ENCODE measurements at regions not wholly inside any gene's neighbourhood (a gene's known extent, or its start where the extent isn't known, plus 50 kb on each side); places are given as distances from the start of the nearest gene placed in this dataset.
"Not testable (repeated sequence)": the region's sequence is repeated elsewhere in the genome, so short reads cannot be mapped to it uniquely, and the experiment has no call there.

DNA sequence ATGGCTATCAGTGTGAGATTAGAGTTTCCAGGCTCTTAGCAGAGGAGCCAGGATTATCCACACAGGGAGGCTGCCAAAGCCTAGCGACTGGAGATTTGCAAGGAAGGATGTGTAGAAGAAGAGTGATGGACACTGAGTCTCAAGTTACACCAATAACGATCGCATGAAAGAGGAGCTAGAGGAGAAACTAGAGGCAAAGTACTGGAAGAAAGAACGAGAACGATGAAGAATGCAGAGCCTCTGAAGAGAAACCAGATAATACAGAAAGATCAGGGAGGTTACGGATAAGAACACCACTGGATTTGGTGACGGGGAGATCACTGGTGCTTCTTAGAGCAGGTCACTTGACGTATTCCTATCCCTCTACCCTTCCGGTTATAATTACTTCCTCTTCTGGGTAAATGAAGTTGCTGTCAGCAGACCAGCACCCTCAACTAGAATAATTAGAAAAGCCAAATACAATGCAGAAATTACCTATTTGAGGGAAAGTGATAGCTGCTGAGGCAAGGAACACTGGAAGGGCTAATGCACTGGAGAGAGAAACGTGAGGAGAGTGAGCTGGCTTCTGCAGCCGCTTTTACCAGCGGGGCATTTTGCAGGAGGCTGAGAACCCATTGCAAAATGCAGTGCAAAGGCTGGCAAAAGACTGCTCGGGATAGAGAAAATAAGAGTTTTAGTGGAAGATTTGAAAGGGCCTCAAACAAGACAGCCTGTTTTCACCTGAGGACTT, 93.1 kb upstream of the HIF1A start:
- peak in 1 of 3 experiments; percentile 28 for DNase-seq

DNA sequence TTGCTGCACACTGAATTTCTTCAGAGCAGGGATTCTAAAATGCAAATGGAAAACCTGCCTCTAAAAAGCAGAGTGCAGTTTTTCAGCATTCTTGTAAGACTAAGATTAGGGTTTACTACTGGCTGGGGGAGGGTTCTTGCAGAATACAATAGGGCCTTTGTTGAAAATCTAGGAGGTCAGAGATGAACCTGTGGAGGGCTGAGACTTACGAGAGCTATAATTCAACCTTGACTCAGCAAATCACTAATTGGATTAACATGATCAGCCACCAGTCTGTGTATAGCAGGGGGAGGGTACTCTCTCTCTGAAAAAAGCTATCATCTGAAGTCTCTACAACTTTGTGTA, 92.6 kb upstream of the HIF1A start:
- peak in 1 of 3 experiments; percentile 9 for DNase-seq

DNA sequence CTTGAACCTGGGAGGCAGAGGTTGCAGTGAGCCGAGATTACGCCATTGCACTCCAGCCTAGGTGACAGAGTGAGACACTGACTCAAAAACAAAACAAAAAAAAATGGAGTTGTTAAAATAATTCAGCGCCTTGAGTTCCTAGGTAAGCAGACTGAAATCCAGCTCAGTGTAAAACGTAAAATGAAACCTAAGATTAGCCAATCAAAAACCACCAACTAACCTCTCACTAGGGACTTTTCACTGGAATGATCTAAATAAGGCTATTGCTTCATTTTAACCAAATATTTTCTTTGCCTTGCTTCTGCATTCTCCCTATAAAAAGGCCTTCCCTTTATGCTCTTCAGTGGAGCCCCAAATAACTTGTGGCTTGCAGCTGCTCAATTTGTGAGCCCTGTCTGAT, 91.6 kb upstream of the HIF1A start:
- no peak for DNase-seq

DNA sequence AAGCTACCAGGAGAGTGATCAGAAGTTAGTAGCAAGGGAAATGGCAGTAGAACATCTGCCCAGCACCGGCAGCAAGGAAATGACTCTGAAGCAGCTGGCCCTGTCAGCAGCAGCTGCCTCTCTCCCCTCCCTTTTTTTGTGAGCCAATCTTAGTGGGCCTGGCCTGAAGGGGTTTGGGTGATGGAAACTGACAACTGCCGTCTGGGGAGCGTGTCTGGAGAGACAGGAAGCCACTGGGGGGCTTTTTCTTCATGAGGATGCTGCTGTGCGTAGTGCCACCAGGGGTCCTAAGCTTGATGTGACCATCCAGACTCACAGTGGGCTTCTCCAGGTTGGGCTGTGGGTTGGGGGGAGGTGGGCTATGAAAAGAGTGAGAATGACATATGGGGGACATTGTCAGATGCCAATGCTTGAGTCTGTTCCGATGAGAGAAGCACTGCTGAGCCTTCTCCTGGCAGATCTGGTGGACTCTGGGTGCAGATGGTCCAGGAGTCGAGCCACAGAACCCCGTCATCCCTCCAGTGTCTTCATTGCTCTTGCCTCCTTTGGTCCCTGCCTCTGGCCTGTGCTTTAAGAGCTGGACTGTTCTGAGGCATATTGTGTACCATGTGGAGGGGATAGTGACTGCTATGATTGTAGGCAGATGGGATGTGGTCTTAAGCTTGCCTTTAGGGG, 87.6 kb upstream of the HIF1A start:
- DNase-seq: peak in 2 of 3 experiments; percentile 19 to 47

DNA sequence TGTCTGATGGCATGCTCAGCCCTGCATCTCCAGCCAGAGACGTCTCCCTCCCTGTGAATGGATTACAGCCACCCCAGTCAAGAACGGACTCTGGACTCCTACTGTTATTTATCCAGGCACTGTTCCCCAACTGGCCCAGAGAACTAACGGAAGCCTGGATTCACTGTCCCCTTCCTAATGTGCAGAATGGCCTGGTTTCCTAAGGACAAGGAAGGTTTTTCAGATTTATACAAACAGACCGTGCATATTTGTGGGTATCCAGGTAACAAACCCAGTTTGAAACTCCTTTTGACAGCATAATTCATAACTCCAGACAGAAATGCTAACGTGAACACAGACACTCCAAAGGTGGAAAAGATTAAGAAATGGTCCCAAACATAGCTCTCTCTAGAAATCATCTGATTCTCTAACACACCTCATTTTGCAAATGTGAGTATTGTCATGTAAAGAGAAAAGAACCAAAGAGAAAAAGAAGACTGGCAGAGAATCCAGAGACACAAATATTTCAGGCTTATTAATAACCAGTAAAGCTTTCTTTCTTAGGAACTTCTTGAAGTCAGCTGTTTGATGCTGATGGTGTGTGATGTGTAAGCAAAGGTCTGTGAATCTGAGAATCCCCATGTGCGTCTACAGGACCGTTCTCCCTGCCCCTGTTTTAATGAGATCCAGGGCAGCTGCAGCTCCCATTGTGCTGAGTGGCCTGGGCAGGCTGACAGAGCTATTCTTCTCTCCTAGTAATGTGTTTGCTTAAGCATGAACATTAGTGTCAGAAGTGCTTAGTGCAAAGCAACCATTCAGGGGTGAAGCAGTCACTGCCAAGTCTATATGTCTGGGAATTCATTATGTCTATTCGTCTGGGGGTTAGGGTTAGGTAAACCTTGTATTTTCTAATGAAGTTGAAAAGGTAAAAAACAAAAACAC, 86.8 kb upstream of the HIF1A start:
- DNase-seq: peak; percentile 83 to 96 (median 95)

DNA sequence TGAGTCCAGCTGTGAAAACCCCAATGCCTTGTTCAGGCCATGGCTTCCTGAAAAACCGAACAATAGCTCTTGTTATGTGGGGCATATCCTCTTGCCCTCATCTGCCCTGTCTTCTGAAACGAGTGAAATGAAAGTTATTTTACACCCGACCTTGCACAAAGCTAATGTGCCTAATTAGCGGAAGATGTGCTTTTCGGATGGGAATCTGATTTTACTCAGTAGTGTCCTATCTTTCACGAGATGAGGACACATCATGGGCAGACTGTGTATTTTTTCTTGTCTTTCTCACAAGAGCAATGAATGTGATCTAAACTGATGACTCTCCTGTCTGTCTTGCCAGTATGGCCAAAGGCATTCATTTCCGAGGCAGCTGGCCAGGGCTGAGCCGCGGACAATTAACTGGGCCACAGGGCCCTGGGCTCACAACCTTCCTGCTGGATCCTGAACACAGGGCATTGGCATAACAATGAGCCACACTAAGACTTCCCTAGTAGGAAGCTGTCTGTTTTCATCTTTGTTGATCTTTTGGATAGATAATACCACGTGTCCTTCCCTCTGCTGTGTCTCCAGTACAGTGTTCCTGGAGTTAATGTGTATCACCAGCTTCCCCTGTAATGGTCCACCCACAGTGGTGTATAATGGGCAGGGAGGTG, 86.0 kb upstream of the HIF1A start:
- peak; percentile 37 to 78 (median 72) for DNase-seq

DNA sequence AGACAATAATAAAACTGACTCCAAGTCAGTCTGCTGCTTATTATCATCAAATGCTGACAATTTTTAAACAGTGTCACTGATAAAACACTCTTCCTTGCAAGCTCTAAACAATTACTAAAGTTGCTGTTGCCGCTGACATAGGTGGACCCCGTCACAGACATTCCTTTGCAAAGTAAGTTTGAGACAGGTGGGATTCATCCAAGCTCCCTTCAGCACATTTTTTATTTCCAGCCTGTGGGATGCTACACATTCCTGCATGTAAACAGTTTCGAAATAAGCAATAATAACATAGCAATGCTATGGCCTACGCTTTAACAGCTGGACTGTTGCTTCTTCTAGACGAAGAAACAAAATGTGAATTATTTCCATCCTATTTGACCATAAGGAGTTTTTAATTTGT, 85.4 kb upstream of the HIF1A start:
- DNase-seq: no peak

DNA sequence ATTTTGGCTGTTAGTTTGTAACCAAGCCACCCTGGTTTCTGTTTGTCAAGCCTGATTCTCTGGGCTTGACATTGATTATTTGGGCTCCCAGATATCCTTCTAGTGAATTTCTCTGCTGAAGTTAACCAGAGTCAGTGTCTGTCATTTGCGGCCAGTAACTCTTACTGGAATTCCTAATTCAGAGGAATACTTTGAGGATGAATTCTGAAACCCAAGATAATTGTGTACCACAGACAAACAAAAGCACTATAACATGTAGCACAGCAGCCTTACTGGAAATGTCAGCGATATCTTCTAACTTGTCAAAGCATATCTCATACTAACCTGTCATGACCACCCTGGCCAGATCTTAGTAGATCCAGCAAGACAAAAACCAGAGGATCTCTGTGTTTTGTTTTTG, 84.4 kb upstream of the HIF1A start:
- DNase-seq: no peak

DNA sequence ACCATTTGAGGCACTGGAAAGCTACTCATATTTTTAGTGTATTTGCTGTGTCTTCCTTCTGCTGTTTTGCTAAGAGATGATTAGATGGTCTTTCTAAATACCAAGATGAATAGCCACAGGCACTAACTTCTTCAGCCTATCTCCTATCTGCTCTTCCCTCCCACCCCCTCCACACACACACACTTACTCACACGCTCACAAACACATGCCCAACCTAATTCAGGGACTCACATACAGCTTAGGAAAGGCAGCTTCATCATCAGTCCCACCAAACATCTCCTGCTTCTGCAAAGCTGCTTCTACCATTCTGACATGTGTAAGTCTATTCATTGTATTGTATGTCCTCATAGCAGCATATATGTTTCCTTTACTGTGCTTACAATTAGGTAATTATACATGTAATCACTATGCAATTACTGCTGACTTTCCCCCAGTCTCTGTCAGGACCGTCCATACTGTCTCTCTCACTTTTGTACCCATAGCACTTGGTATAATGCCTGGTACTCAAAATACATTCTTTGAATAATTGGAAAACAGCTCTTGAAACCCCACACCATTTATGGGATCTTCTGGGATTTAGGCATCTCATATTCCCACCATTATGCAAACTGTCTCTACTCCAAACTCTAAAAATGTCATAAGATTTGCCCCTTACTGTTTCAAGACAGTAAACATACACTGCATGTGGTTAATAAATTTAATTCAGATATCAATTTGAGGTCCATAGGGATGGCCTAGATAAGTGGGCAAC, 83.3 kb upstream of the HIF1A start:
- peak in 2 of 3 experiments; percentile 27 to 32 for DNase-seq

DNA sequence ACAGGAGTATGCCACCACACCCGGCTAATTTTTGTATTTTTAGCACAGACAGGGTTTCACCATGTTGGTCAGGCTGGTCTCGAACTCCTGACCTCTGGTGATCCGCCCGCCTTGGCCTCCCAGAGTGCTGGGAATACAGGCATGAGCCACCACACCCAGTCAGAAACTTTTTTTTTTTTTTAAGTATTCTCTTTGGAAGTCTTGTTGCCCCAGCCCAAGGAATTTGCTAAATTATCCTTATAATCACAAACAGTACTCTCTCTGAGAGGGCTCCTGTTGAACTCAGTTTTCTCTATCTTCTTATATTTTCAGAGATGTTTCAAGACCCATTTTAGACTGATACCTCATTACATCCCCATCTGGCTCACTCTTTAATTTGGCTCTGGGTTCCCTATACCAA, 82.3 kb upstream of the HIF1A start:
- not testable (repeated sequence) for DNase-seq

DNA sequence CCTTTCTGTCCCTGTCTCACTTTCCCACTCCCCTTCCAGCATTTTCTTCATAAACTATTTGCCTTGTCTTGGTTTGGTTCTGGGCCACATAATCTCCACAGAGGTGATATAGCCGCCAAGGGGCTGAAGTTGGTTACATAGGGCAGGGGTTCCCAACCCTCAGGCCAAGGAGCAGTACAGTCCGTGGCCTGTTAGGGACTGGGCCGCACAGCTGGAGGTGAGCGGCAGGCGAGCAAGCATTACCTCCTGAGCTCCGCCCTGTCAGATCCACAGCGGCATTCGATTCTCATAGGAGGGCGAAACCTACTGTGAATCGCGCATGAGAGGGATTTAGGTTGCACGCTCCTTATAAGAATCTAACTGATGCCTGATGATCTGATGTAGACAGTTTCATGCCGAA, 80.6 kb upstream of the HIF1A start:
- DNase-seq: no peak

DNA sequence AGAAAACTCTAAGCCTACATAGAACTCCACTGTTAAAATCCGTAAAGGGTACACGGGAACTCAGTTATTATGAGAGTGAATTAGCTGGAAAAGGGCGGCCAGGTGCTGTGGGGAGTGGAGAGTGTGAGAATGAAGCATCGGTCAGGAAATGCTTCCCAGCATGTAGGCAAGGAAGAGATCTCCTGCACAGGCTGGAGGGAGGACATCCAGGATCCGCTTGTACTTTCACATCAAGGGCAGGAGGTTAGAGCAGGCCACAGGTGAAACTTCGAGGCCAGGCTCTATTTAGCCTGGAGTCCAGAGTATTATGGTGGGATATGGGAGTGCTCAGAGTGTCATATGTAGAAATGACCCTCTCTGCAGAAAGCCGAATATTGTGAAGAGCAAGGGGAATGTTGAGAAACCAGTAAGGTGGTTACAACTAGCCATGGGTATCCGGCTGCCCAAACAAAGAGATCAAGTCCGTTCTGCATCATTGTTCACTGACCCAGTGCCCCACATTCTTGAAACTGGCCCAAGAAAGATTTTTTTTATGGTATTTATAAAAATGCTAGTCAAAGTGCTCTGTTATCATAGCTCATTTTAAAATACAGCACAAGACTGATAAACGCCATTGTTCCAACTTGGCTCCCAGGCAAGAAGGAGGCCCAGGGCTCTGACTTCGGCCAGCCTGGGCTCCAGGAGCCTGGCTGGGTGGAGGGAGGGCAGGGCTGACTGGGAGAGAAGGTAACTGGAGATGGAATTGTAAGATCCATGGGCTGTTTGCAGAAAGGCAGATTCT, 79.4 kb upstream of the HIF1A start:
- DNase-seq: no peak

DNA sequence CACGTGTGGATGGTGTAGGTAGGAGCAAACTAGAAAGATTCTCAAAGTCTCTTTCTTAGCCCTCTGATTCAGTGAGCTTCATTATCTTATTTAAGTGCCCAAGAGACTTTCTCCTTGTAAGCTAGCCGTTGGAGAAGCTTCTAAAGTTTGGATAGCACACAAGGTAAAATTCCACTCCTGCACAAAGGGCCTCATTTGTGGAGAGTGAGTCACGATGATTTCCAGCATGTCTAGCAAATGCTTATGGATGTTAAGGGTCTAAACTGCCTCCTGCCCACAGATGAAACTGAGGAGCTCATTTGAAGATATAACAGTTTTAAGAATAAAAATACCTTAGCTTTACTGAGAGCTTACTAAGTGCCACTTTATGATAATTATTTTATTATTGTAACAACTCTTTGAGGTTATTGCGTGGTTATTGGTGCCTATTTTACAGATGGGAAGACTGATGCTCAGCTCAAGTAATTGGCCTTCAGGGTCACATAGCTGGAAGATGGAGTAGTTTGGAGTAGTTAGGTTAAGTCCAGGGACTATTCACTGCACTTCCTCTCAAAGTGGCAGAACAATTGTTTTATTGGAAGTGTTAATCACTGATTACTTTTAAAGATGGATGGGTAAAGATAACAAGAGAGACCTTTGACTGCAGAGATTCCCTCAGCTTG, 78.7 kb upstream of the HIF1A start:
- DNase-seq: no peak

DNA sequence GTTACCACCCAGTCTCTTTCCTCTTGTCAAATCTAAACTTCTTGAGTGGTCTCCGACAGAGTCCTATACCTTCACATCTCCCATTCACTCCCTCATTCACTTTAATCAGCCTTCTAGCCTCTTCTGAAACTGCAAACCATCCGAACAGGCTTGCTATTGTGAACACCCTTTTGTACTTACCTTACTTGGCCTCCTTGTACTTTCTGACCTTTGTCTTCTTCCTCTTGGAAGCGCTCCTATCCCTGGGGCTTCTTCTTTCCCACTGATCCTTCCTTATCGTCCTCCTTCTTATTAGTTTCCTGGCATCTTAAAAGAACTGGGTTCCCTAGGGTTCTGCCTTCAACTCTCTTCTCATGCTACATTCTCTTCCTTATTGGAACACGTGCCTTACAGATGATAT, 76.9 kb upstream of the HIF1A start:
- no peak for DNase-seq

DNA sequence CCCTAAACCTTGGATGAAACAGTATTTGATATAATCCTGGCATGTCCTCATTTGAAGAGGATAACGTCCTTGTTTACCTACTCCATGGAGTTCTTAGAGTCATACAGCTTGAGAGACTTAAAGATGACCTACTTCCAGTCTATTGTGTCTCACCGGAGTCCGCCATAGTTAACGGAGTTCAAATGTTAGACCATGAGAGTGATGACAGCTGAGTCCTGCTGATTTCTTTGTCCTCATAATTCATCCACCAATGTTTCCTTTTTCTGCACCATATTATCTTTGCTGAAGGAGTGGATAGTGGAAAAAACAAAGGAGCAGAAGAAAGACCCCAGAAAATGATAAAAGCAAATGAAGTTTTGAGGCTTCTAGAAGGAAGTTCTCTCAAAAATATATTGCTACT, 75.8 kb upstream of the HIF1A start:
- DNase-seq: no peak

DNA sequence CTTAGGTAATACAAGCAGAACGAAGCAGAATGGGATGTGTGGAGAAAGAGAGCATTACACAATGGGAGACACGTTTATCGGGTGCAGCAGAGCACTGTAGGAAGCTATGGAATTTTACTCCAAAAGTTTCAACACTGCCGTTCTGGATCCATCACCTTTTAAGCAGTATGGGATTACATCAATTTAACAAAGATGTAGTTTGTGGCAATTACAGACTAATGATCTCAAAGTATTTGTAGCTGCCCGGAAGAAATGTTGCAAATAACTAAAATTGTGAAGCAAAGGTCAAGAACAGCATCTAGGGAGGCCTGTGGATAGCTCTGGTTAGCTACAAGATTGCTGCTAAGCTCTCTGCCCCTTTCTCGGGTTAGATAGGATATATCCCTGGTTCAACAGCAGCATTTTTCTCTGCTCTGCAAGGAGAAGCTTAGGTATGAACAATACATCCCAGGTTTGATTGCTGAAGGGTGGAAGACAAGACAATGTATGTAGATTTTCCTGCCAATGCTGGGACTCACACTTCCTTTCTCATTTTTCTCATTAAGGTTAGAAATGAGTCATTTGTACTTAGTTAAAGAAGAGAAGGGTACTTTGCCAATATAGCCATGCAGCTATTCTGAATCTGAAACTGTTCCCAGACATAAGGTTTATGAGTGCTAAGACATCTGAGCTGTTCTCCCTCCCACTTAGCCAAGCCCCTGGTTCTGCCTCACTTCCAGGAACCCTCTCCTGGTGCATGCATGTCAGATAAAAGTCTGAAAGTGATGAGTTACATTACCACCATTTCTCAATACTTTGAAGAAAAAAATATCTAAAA, 75.0 kb upstream of the HIF1A start:
- no peak for DNase-seq

DNA sequence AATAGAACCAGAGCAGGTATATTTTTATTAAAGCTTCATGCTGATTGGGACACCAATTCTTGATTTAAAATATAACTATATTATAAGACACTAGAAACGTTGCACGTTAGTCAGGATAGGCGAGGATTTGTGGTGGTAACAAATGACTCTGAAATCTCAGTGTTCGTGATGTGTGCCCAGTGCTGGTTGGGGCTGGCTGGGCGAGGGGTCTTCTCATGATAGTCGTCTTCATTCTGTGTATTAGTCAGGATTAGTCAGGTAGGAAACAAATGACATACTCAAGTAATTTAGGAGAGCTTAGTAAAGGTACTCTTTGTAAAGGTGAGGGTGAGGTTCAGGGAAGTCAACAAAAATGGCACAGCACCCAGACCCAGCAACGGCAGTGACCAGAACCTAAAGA, 73.9 kb upstream of the HIF1A start:
- DNase-seq: no peak

DNA sequence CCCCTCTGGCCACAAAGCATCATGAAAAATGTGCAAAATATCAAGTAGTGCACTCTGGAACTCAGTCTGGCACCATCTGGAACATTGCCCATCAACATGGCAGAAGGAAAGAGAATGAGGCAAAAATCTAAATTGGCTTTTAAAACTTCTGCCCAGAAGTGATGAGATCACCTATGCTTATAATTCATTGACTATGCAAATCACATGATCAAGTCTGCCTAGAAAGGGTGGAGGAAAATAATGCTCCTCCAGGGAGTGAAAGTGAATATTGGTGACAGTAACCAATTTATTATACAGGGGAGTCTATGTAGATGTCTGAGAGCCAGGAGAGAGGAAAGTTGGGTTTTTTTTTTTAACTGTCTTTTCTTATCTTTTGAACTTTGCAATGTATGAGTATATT, 73.3 kb upstream of the HIF1A start:
- DNase-seq: no peak

DNA sequence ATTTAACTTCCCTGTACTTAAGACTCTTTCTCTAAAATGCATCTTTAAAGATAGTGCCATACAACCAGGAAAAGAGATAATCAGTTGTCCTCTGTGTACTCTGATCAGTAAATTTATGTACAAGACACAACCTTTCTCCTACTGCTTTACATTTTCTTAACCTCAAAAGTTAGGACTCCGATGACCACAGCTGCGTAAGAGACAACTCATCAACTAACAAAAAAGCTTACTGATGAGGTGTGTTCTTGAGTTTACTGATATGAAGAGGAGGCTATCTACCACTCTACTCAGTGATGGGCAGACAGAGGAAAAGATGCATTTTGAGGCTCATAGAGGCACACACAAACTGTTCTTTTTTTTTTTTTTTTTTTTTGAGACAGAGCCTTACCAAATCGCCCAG, 71.4 kb upstream of the HIF1A start:
- no peak for DNase-seq

DNA sequence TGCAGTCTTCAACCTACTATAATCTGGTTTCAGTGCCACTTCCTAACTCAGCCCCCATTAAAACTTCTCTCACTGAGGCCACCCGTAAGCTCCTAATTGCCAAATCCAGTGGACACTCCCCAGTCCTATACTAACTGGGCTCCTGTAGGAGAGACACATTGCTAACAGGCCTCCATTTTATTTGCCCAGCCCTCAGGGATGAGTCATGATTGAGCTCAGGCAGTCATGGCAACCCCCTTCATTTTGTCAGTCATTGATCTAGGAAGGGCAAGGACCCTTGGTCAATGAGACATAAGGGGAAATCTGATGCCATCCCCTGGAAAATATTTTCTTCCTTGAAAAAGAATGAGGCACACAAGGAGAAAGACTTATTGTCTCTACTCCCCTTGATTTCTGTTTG, 70.1 kb upstream of the HIF1A start:
- DNase-seq: no peak

All from NCI-H1417 (cell line).